ENCODE measurements at regions not wholly inside any gene's neighbourhood (a gene's known extent, or its start where the extent isn't known, plus 50 kb on each side); places are given as distances from the start of the nearest gene placed in this dataset.

GRCh38 chr7:27345997-27346396 is 103.4 kb downstream of the EVX1 start:
- TF ChIP-seq POLR2A (IDR thresholded peaks at IDR 0.05): no peak
- no peak for TF ChIP-seq CTCF (IDR thresholded peaks at IDR 0.05)
